GM23338 (cell line): ENCODE measurements at regions not wholly inside any gene's neighbourhood (a gene's known extent, or its start where the extent isn't known, plus 50 kb on each side); places are given as distances from the start of the nearest gene placed in this dataset.
"Not testable (repeated sequence)": the region's sequence is repeated elsewhere in the genome, so short reads cannot be mapped to it uniquely, and the experiment has no call there.

Experiments used
- ATAC-seq: fragments of 200-7000 bp; cut with Tn5 transposase; 3 replicates; pipeline ENCODE4 v1.9.1; 2020
- DNase-seq: peaks from one replicate; pipeline ENCODE4 v3.0.0-alpha.2; 2015; ENCODE audit warnings: low spot score
- H2AFZ ChIP-seq: fragments of 200-600 bp; sonication (generic); 2 replicates; pipeline ENCODE4 v1.8.0; 2016; ENCODE audit warnings: antibody characterized with exemption, mild to moderate bottlenecking, moderate library complexity
- H3F3A ChIP-seq: fragments of 200-600 bp; sonication (generic); replicated peaks from 2 replicates; pipeline ENCODE4 v1.8.0; 2017; ENCODE audit warnings: antibody characterized with exemption, mixed run types, low read depth
- H3K27ac ChIP-seq: fragments of 200-600 bp; sonication (generic); 2 replicates; pipeline ENCODE4 v1.6.1; 2016; ENCODE audit warnings: low read depth
- H3K27me3 ChIP-seq: fragments of 200-600 bp; sonication (generic); 2 replicates; pipeline ENCODE4 v1.8.0; 2016; ENCODE audit warnings: mild to moderate bottlenecking, mixed run types, moderate library complexity; ENCODE audit not compliant: insufficient read depth
- H3K36me3 ChIP-seq: fragments of 200-600 bp; sonication (generic); 2 replicates; pipeline ENCODE4 v1.8.0; 2016; ENCODE audit warnings: mild to moderate bottlenecking; ENCODE audit not compliant: insufficient read depth
- H3K4me1 ChIP-seq: fragments of 200-600 bp; sonication (generic); 2 replicates; pipeline ENCODE4 v1.8.0; 2016; ENCODE audit warnings: mild to moderate bottlenecking, moderate library complexity; ENCODE audit not compliant: insufficient read depth
- H3K4me2 ChIP-seq: fragments of 200-600 bp; sonication (generic); 2 replicates; pipeline ENCODE4 v1.7.1; 2017; ENCODE audit warnings: mixed run types
- H3K4me3 ChIP-seq: fragments of 200-600 bp; sonication (generic); 2 replicates; pipeline ENCODE4 v1.6.1; 2016; ENCODE audit warnings: mixed run types
- H3K79me2 ChIP-seq: fragments of 200-600 bp; sonication (generic); replicated peaks from 2 replicates; pipeline ENCODE4 v1.8.0; 2017; ENCODE audit warnings: mild to moderate bottlenecking; ENCODE audit not compliant: insufficient read depth
- H3K9me2 ChIP-seq: fragments of 200-600 bp; sonication (generic); 2 replicates; pipeline ENCODE4 v1.8.0; 2017; ENCODE audit not compliant: insufficient read depth
- H4K20me1 ChIP-seq: fragments of 200-600 bp; sonication (generic); replicated peaks from 2 replicates; pipeline ENCODE4 v1.8.0; 2017; ENCODE audit warnings: mild to moderate bottlenecking; ENCODE audit not compliant: insufficient read depth
- H3K27ac Mint-ChIP-seq: 2 replicates; pipeline ENCODE4 v1.8.0; 2020; ENCODE audit warnings: inconsistent platforms, mild to moderate bottlenecking, moderate library complexity, mixed read lengths
- H3K27me3 Mint-ChIP-seq: 3 replicates; pipeline ENCODE4 v1.8.0; 2022; ENCODE audit warnings: low read depth, mild to moderate bottlenecking, moderate library complexity, mixed read lengths, inconsistent platforms; ENCODE audit not compliant: insufficient read depth, poor library complexity
- H3K36me3 Mint-ChIP-seq: 3 replicates; pipeline ENCODE4 v1.8.0; 2021; ENCODE audit warnings: low read depth, mild to moderate bottlenecking, inconsistent platforms, moderate library complexity, mixed read lengths
- H3K4me1 Mint-ChIP-seq: 3 replicates; pipeline ENCODE4 v1.8.0; 2020; ENCODE audit warnings: mild to moderate bottlenecking, inconsistent platforms, mixed read lengths
- H3K4me3 Mint-ChIP-seq: 3 replicates; pipeline ENCODE4 v1.8.0; 2021; ENCODE audit warnings: moderate library complexity, mild to moderate bottlenecking, inconsistent platforms, mixed read lengths
- H3K9me3 Mint-ChIP-seq: 3 replicates; pipeline ENCODE4 v1.8.0; 2020; ENCODE audit warnings: moderate library complexity, mild to moderate bottlenecking, inconsistent platforms, mixed read lengths
- CREB1 ChIP-seq: fragments of 250-450 bp; sonication (Bioruptor Pico); IDR thresholded peaks from 2 replicates; pipeline ENCODE4 v1.5.0; 2020; ENCODE audit warnings: low read depth, mild to moderate bottlenecking, moderate library complexity
- ETS1 ChIP-seq: IDR thresholded peaks from 2 replicates; pipeline ENCODE4 v1.6.1; 2016; ENCODE audit warnings: antibody characterized with exemption
- EZH2 ChIP-seq: fragments of 200-600 bp; sonication (generic); IDR thresholded peaks from one replicate; pipeline ENCODE4 v1.8.0; 2017; ENCODE audit warnings: antibody characterized with exemption, mild to moderate bottlenecking, low read depth; ENCODE audit not compliant: unreplicated experiment
- EZH2phosphoT487 ChIP-seq: fragments of 200-600 bp; sonication (generic); IDR thresholded peaks from one replicate; pipeline ENCODE4 v1.8.1; 2018; ENCODE audit warnings: antibody characterized with exemption; ENCODE audit not compliant: unreplicated experiment
- JUNB ChIP-seq: IDR thresholded peaks from one replicate; pipeline ENCODE4 v1.6.1; 2016; ENCODE audit warnings: antibody characterized with exemption; ENCODE audit not compliant: unreplicated experiment
- NANOG ChIP-seq: IDR thresholded peaks from 2 replicates; pipeline ENCODE4 v1.6.1; 2016; ENCODE audit warnings: antibody characterized with exemption, borderline replicate concordance
- POLR2AphosphoS5 ChIP-seq: IDR thresholded peaks from 2 replicates; pipeline ENCODE4 v1.6.1; 2016; ENCODE audit warnings: antibody characterized with exemption, low read depth
- STAT1 ChIP-seq: IDR thresholded peaks from one replicate; pipeline ENCODE4 v1.6.1; 2016; ENCODE audit warnings: antibody characterized with exemption; ENCODE audit not compliant: unreplicated experiment
- ZNF114 ChIP-seq: fragments of 250-450 bp; sonication (Bioruptor Pico); IDR thresholded peaks from 2 replicates; pipeline ENCODE4 v1.5.0; 2020; ENCODE audit warnings: mild to moderate bottlenecking, moderate library complexity
- ZNF331 ChIP-seq: fragments of 250-450 bp; sonication (Bioruptor Pico); IDR thresholded peaks from 2 replicates; pipeline ENCODE4 v1.5.0; 2020; ENCODE audit warnings: low read depth, mild to moderate bottlenecking, moderate library complexity
- TF ChIP-seq, protein P1 (sequence below), 2 experiments: fragments of 200-600 bp in 1 of 2; sonication (generic) in 1 of 2; conservative IDR thresholded peaks; 2 replicates each; pipeline versions ENCODE4 v1.5.1 to v1.6.1; 2016 to 2017; ENCODE audit warnings: antibody characterized with exemption in 2 of 2, low read depth in 2 of 2, mild to moderate bottlenecking in 2 of 2, moderate library complexity in 1 of 2

- H3K4me2 ChIP-seq, H3F3A ChIP-seq, ATAC-seq, H3K79me2 ChIP-seq, H4K20me1 ChIP-seq, H3K9me3 Mint-ChIP-seq, H3K4me3 ChIP-seq, H2AFZ ChIP-seq, H3K4me1 Mint-ChIP-seq, H3K36me3 ChIP-seq, DNase-seq, H3K4me1 ChIP-seq, H3K27me3 Mint-ChIP-seq, H3K27ac Mint-ChIP-seq, H3K27ac ChIP-seq, H3K4me3 Mint-ChIP-seq, H3K36me3 Mint-ChIP-seq, H3K9me2 ChIP-seq, H3K27me3 ChIP-seq: not testable (repeated sequence)
Observed at GRCh38 chr15:83335542-83335941, 51.1 kb upstream of the BNC1 start.

DNA sequence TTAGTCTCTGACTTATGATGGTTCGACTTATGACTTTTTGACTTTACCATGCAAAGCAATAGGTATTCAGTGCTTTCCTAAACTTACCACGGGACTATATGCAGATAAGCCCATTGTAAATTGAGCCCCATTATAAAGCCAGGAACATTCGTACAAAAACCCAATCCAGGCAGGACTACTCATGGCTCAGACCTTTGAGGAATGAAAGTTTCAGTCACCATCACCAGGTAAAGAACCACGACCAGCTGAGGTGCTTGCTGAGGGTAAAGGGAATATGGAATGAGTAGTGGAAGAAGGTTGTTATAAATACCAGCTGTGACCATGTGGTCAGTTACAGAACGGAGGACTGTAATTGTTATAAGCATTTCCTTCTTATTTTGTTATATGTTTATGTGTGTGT lies 54.9 kb upstream of the BNC1 start:
- no peak overlapping the region for H3K27ac ChIP-seq
- no peak overlapping the region for H3K27ac Mint-ChIP-seq
- H3K9me2 ChIP-seq, result 0 out of 2 replicates have a peak, but pooled peaks cover 5% of the 10 kb centered on the region
- ATAC-seq, result no peak
- H3K4me3 ChIP-seq, result no peak overlapping the region
- H3K4me1 Mint-ChIP-seq, result no peaks in the 10 kb centered on the region
- H4K20me1 ChIP-seq, result no peaks in the 10 kb centered on the region
- no peaks in the 10 kb centered on the region for H3K4me1 ChIP-seq
- no peaks in the 10 kb centered on the region for H3K9me3 Mint-ChIP-seq
- no peaks in the 10 kb centered on the region for H3K36me3 ChIP-seq
- H3K27me3 Mint-ChIP-seq, result peaks cover 2% of the 10 kb centered on the region
- no peak overlapping the region for H2AFZ ChIP-seq
- DNase-seq, result no peak
- H3K36me3 Mint-ChIP-seq, result no peaks in the 10 kb centered on the region
- H3K4me3 Mint-ChIP-seq, result no peak overlapping the region
- no peaks in the 10 kb centered on the region for H3K79me2 ChIP-seq
- H3K27me3 ChIP-seq, result no peaks in the 10 kb centered on the region
- H3F3A ChIP-seq, result no peaks in the 10 kb centered on the region
- H3K4me2 ChIP-seq, result no peak overlapping the region
- no peak for TF ChIP-seq POLR2AphosphoS5
- no peak for TF ChIP-seq JUNB
- no peak for TF ChIP-seq STAT1
- TF ChIP-seq NANOG, result no peak
- TF ChIP-seq, protein P1, sequence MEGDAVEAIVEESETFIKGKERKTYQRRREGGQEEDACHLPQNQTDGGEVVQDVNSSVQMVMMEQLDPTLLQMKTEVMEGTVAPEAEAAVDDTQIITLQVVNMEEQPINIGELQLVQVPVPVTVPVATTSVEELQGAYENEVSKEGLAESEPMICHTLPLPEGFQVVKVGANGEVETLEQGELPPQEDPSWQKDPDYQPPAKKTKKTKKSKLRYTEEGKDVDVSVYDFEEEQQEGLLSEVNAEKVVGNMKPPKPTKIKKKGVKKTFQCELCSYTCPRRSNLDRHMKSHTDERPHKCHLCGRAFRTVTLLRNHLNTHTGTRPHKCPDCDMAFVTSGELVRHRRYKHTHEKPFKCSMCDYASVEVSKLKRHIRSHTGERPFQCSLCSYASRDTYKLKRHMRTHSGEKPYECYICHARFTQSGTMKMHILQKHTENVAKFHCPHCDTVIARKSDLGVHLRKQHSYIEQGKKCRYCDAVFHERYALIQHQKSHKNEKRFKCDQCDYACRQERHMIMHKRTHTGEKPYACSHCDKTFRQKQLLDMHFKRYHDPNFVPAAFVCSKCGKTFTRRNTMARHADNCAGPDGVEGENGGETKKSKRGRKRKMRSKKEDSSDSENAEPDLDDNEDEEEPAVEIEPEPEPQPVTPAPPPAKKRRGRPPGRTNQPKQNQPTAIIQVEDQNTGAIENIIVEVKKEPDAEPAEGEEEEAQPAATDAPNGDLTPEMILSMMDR (conservative IDR thresholded peaks at IDR 0.05; ENCODE audit: low read depth in 2 of 2), result no peak
- no peak for TF ChIP-seq ZNF331 (CRISPR knock-in tag)
- no peak for TF ChIP-seq CREB1
- TF ChIP-seq ZNF114 (CRISPR knock-in tag), result no peak
- TF ChIP-seq EZH2, result no peak
- TF ChIP-seq EZH2phosphoT487, result no peak
- no peak for TF ChIP-seq ETS1
